Activated naive CD4-positive, alpha-beta T cell treated with anti-CD3 and anti-CD28 coated beads, Interleukin-2, amount 10 ng/mL, durations not matched to agents 7 days and 5 days (primary cell): ENCODE measurements at regions not wholly inside any gene's neighbourhood (a gene's known extent, or its start where the extent isn't known, plus 50 kb on each side); places are given as distances from the start of the nearest gene placed in this dataset.
"Not testable (repeated sequence)": the region's sequence is repeated elsewhere in the genome, so short reads cannot be mapped to it uniquely, and the experiment has no call there.

Experiments used
- CTCF ChIA-PET: fragments of 350-600 bp; sonication (Branson Sonifier 250); formaldehyde crosslinking; loops from one replicate; lab custom pipeline; 2021; ENCODE audit warnings: antibody characterized with exemption; lab: Charles Lee
- DNase-seq: peaks from one replicate; pipeline ENCODE4 v3.0.0-alpha.2; 2020
- H3K27ac Mint-ChIP-seq: one replicate; pipeline ENCODE4 v1.8.0; 2021; ENCODE audit warnings: mild to moderate bottlenecking, moderate library complexity, mixed read lengths
- H3K27me3 Mint-ChIP-seq: one replicate; pipeline ENCODE4 v1.8.0; 2021; ENCODE audit warnings: mild to moderate bottlenecking, mixed read lengths
- H3K36me3 Mint-ChIP-seq: one replicate; pipeline ENCODE4 v1.8.0; 2021; ENCODE audit warnings: mixed read lengths
- H3K4me1 Mint-ChIP-seq: one replicate; pipeline ENCODE4 v1.8.0; 2021; ENCODE audit warnings: mixed read lengths
- H3K4me3 Mint-ChIP-seq: one replicate; pipeline ENCODE4 v1.8.0; 2021; ENCODE audit warnings: mild to moderate bottlenecking, moderate library complexity, mixed read lengths
- H3K9me3 Mint-ChIP-seq: one replicate; pipeline ENCODE4 v1.8.0; 2021; ENCODE audit warnings: mixed read lengths

GRCh38 chr6:56798163-56798562, 155.5 kb upstream of the DST start:
- H3K27ac Mint-ChIP-seq: no peak overlapping the region
- no peak for DNase-seq
- peaks cover 7% of the 10 kb centered on the region for H3K27me3 Mint-ChIP-seq
- H3K4me1 Mint-ChIP-seq: no peaks in the 10 kb centered on the region
- H3K36me3 Mint-ChIP-seq: no peaks in the 10 kb centered on the region
- H3K9me3 Mint-ChIP-seq: no peaks in the 10 kb centered on the region
- CTCF ChIA-PET: no interaction called here
- no peak overlapping the region for H3K4me3 Mint-ChIP-seq

- CTCF ChIA-PET: interaction anchor here (0.9 kb wide), 1 partner anchor 98 kb away, joined by 4 read pairs; no protein-coding TSS in a partner anchor
- H3K9me3 Mint-ChIP-seq: no peaks in the 10 kb centered on the region
- no peak overlapping the region for H3K4me3 Mint-ChIP-seq
- H3K27me3 Mint-ChIP-seq: peaks cover 7% of the 10 kb centered on the region
- no peak overlapping the region for H3K27ac Mint-ChIP-seq
- H3K4me1 Mint-ChIP-seq: no peaks in the 10 kb centered on the region
- DNase-seq: no peak
- no peaks in the 10 kb centered on the region for H3K36me3 Mint-ChIP-seq
These were observed 153.5 kb upstream of the DST start for GRCh38 chr6:56796196-56796532.

- Mint-ChIP-seq H3K4me3 (no peak overlapping the region), H3K36me3 (no peaks in the 10 kb centered on the region), H3K9me3 (no peaks in the 10 kb centered on the region), H3K27me3 (peaks cover 7% of the 10 kb centered on the region), H3K4me1 (no peaks in the 10 kb centered on the region), H3K27ac (no peak overlapping the region)
- CTCF ChIA-PET: interaction anchor here (0.9 kb wide), 1 partner anchor 97 kb away, joined by 4 read pairs; no protein-coding TSS in a partner anchor
- DNase-seq: no peak
These were observed 152.9 kb upstream of the DST start for GRCh38 chr6:56795466-56796195.

GRCh38 chr6:56794421-56794820, 151.7 kb upstream of the DST start:
- H3K4me3 Mint-ChIP-seq: no peak overlapping the region
- no peak for DNase-seq
- H3K9me3 Mint-ChIP-seq: no peaks in the 10 kb centered on the region
- CTCF ChIA-PET: no interaction called here
- no peaks in the 10 kb centered on the region for H3K36me3 Mint-ChIP-seq
- H3K4me1 Mint-ChIP-seq: no peaks in the 10 kb centered on the region
- H3K27me3 Mint-ChIP-seq: peaks cover 7% of the 10 kb centered on the region
- no peak overlapping the region for H3K27ac Mint-ChIP-seq

GRCh38 chr6:56793938-56794337, 151.2 kb upstream of the DST start:
- CTCF ChIA-PET: no interaction called here
- Mint-ChIP-seq H3K36me3 (no peaks in the 10 kb centered on the region), H3K4me1 (no peaks in the 10 kb centered on the region), H3K27ac (no peak overlapping the region), H3K4me3 (no peak overlapping the region), H3K9me3 (no peaks in the 10 kb centered on the region), H3K27me3 (peaks cover 7% of the 10 kb centered on the region)
- DNase-seq: no peak

GRCh38 chr6:56790414-56790813, 147.7 kb upstream of the DST start:
- no peak overlapping the region for H3K27ac Mint-ChIP-seq
- CTCF ChIA-PET: no interaction called here

GRCh38 chr6:56789879-56790278, 147.2 kb upstream of the DST start:
- Mint-ChIP-seq H3K4me1 (no peaks in the 10 kb centered on the region), H3K9me3 (no peaks in the 10 kb centered on the region), H3K36me3 (no peaks in the 10 kb centered on the region), H3K27ac (no peak overlapping the region), H3K4me3 (no peak overlapping the region), H3K27me3 (peaks cover 7% of the 10 kb centered on the region)
- CTCF ChIA-PET: no interaction called here
- no peak for DNase-seq

More at GRCh38 chr6:56790414-56790813, 147.7 kb upstream of the DST start:
- no peak overlapping the region for H3K4me3 Mint-ChIP-seq
- no peak for DNase-seq
- H3K9me3 Mint-ChIP-seq: no peaks in the 10 kb centered on the region
- H3K27me3 Mint-ChIP-seq: peaks cover 7% of the 10 kb centered on the region
- H3K4me1 Mint-ChIP-seq: no peaks in the 10 kb centered on the region
- no peaks in the 10 kb centered on the region for H3K36me3 Mint-ChIP-seq

GRCh38 chr6:56789342-56789741, 146.7 kb upstream of the DST start:
- H3K27me3 Mint-ChIP-seq: peaks cover 2% of the 10 kb centered on the region
- H3K4me1 Mint-ChIP-seq: no peaks in the 10 kb centered on the region
- no peaks in the 10 kb centered on the region for H3K36me3 Mint-ChIP-seq
- no peak overlapping the region for H3K27ac Mint-ChIP-seq
- CTCF ChIA-PET: no interaction called here
- H3K4me3 Mint-ChIP-seq: no peak overlapping the region
- DNase-seq: no peak
- H3K9me3 Mint-ChIP-seq: no peaks in the 10 kb centered on the region

- H3K27me3 Mint-ChIP-seq: no peaks in the 10 kb centered on the region
- no peaks in the 10 kb centered on the region for H3K36me3 Mint-ChIP-seq
- H3K9me3 Mint-ChIP-seq: no peaks in the 10 kb centered on the region
- CTCF ChIA-PET: no interaction called here
- H3K4me3 Mint-ChIP-seq: no peak overlapping the region
- H3K4me1 Mint-ChIP-seq: no peaks in the 10 kb centered on the region
- no peak for DNase-seq
- H3K27ac Mint-ChIP-seq: no peak overlapping the region
These were observed 144.5 kb upstream of the DST start for GRCh38 chr6:56787209-56787608.

- CTCF ChIA-PET: no interaction called here
- H3K27ac Mint-ChIP-seq: no peak overlapping the region
- H3K27me3 Mint-ChIP-seq: no peaks in the 10 kb centered on the region
- H3K9me3 Mint-ChIP-seq: no peaks in the 10 kb centered on the region
- H3K36me3 Mint-ChIP-seq: no peaks in the 10 kb centered on the region
- no peak overlapping the region for H3K4me3 Mint-ChIP-seq
- DNase-seq: no peak
- H3K4me1 Mint-ChIP-seq: no peaks in the 10 kb centered on the region
These were observed 143.6 kb upstream of the DST start for GRCh38 chr6:56786256-56786655.

- CTCF ChIA-PET, H3K36me3 Mint-ChIP-seq, H3K4me3 Mint-ChIP-seq, DNase-seq, H3K9me3 Mint-ChIP-seq, H3K4me1 Mint-ChIP-seq, H3K27ac Mint-ChIP-seq, H3K27me3 Mint-ChIP-seq: not testable (repeated sequence)
These were observed 142.8 kb upstream of the DST start for GRCh38 chr6:56785536-56785935.

GRCh38 chr6:56780109-56780508, 137.4 kb upstream of the DST start:
- CTCF ChIA-PET, H3K36me3 Mint-ChIP-seq, H3K27me3 Mint-ChIP-seq, H3K9me3 Mint-ChIP-seq, H3K4me3 Mint-ChIP-seq, H3K4me1 Mint-ChIP-seq, DNase-seq, H3K27ac Mint-ChIP-seq: not testable (repeated sequence)

GRCh38 chr6:56778503-56778902, 135.8 kb upstream of the DST start:
- H3K27me3 Mint-ChIP-seq, DNase-seq, H3K36me3 Mint-ChIP-seq, H3K4me3 Mint-ChIP-seq, H3K9me3 Mint-ChIP-seq, H3K4me1 Mint-ChIP-seq, CTCF ChIA-PET, H3K27ac Mint-ChIP-seq: not testable (repeated sequence)

- Mint-ChIP-seq H3K27me3 (no peaks in the 10 kb centered on the region), H3K4me1 (no peaks in the 10 kb centered on the region), H3K4me3 (no peak overlapping the region), H3K9me3 (no peaks in the 10 kb centered on the region), H3K36me3 (no peaks in the 10 kb centered on the region), H3K27ac (no peak overlapping the region)
- no peak for DNase-seq
- CTCF ChIA-PET: no interaction called here
These were observed 132.9 kb upstream of the DST start for GRCh38 chr6:56775498-56776166.

- CTCF ChIA-PET: no interaction called here
- no peaks in the 10 kb centered on the region for H3K9me3 Mint-ChIP-seq
- DNase-seq: no peak
- H3K36me3 Mint-ChIP-seq: no peaks in the 10 kb centered on the region
- no peak overlapping the region for H3K27ac Mint-ChIP-seq
- H3K27me3 Mint-ChIP-seq: no peaks in the 10 kb centered on the region
- no peak overlapping the region for H3K4me3 Mint-ChIP-seq
- no peaks in the 10 kb centered on the region for H3K4me1 Mint-ChIP-seq
These were observed 130.1 kb upstream of the DST start for GRCh38 chr6:56772737-56773184.
